B cell (primary cell): ENCODE measurements at regions not wholly inside any gene's neighbourhood (a gene's known extent, or its start where the extent isn't known, plus 50 kb on each side); places are given as distances from the start of the nearest gene placed in this dataset.

Experiments
- ATAC-seq: fragments of 200-7000 bp; cut with Tn5 transposase; one replicate; pipeline ENCODE4 v1.10.0; 2021; ENCODE audit warnings: low read depth, mild to moderate bottlenecking, moderate number of reproducible peaks, moderate library complexity
- CTCF ChIA-PET: fragments of 350-600 bp; sonication (Branson Sonifier 250); formaldehyde crosslinking; loops from one replicate; lab custom pipeline; 2021; ENCODE audit warnings: antibody characterized with exemption, inconsistent platforms; lab: Charles Lee
- POLR2A ChIA-PET: fragments of 350-600 bp; sonication (Branson Sonifier 250); formaldehyde crosslinking; loops from one replicate; lab custom pipeline; 2021; ENCODE audit warnings: antibody characterized with exemption; lab: Charles Lee
- DNase-seq: peaks from one replicate; pipeline ENCODE4 v3.0.0; 2013
- H2AFZ ChIP-seq: 2 replicates; pipeline ENCODE4 v1.6.1; 2012; ENCODE audit warnings: mild to moderate bottlenecking, low read depth, low read length; ENCODE audit not compliant: insufficient read depth, poor library complexity, severe bottlenecking
- H3K27ac ChIP-seq, 2 donors: 1 replicate in 1 of 2; 2 replicates in 1 of 2; pipeline ENCODE4 v1.5.1; 2012 to 2013; ENCODE audit warnings: low read length in 2 of 2, mild to moderate bottlenecking in 2 of 2, moderate library complexity in 1 of 2
- H3K27me3 ChIP-seq, 4 experiments: fragments of 200-600 bp in 1 of 4; sonication (generic) in 1 of 4; replicated peaks in 1 of 4; 1 replicate in 2 of 4; 2 replicates in 2 of 4; pipeline versions ENCODE4 v1.6.1 to v1.7.0; 2013 to 2016; ENCODE audit warnings: low read length in 3 of 4, mild to moderate bottlenecking in 2 of 4, mixed read lengths in 1 of 4, moderate library complexity in 1 of 4; ENCODE audit not compliant: insufficient read depth in 4 of 4, control insufficient read depth in 3 of 4; ENCODE audit errors: control extremely low read depth in 1 of 4
- H3K36me3 ChIP-seq, 2 experiments: replicated peaks in 1 of 2; 1 replicate in 1 of 2; 2 replicates in 1 of 2; pipeline versions ENCODE4 v1.6.1 to v1.7.1; 2013; ENCODE audit warnings: low read length in 1 of 2; ENCODE audit not compliant: insufficient read depth in 2 of 2, control insufficient read depth in 1 of 2; ENCODE audit errors: control extremely low read depth in 1 of 2, extremely low read depth in 1 of 2
- H3K4me1 ChIP-seq, 2 donors: fragments of 200-600 bp in 1 of 2; sonication (generic) in 1 of 2; 1 replicate in 1 of 2; 2 replicates in 1 of 2; pipeline versions ENCODE4 v1.5.1 to v1.6.1; 2013 to 2017; ENCODE audit warnings: low read length in 2 of 2; ENCODE audit not compliant: control insufficient read depth in 2 of 2, insufficient read depth in 2 of 2
- H3K4me2 ChIP-seq: replicated peaks from 2 replicates; pipeline ENCODE3; 2012; ENCODE audit warnings: mild to moderate bottlenecking, low read depth, low read length; ENCODE audit not compliant: poor library complexity, severe bottlenecking
- H3K4me3 ChIP-seq, 5 experiments: fragments of 200-600 bp in 1 of 5; sonication (generic) in 1 of 5; 1 replicate in 3 of 5; 2 replicates in 2 of 5; pipeline versions ENCODE4 v1.5.1 to v1.7.0; 2011 to 2016; ENCODE audit warnings: low read length in 4 of 5, mild to moderate bottlenecking in 4 of 5, low read depth in 2 of 5, control low read depth in 1 of 5, moderate library complexity in 1 of 5; ENCODE audit not compliant: insufficient read depth in 1 of 5; ENCODE audit errors: control extremely low read depth in 1 of 5, extremely low read depth in 1 of 5
- H3K79me2 ChIP-seq: fragments of 200-600 bp; sonication (generic); one replicate; pipeline ENCODE4 v1.6.0; 2016; ENCODE audit warnings: low read length; ENCODE audit not compliant: control insufficient read depth, insufficient read depth
- H3K9ac ChIP-seq: fragments of 200-600 bp; sonication (generic); 2 replicates; pipeline ENCODE4 v1.6.1; 2017; ENCODE audit warnings: mild to moderate bottlenecking, low read length, moderate library complexity
- H3K9me3 ChIP-seq, 3 donors: one replicate each; pipeline versions ENCODE4 v1.6.1 to v1.7.1; 2013; ENCODE audit warnings: low read length in 2 of 3; ENCODE audit not compliant: control insufficient read depth in 2 of 3, insufficient read depth in 1 of 3; ENCODE audit errors: control extremely low read depth in 1 of 3
- H4K20me1 ChIP-seq: 2 replicates; pipeline ENCODE4 v1.6.0; 2012; ENCODE audit warnings: mild to moderate bottlenecking, low read length; ENCODE audit not compliant: insufficient read depth, control insufficient read depth, poor library complexity, severe bottlenecking
- H3K27ac Mint-ChIP-seq: one replicate; pipeline ENCODE4 v1.8.0; 2021; ENCODE audit warnings: mixed read lengths
- H3K27me3 Mint-ChIP-seq: one replicate; pipeline ENCODE4 v1.8.0; 2021; ENCODE audit warnings: mixed read lengths
- H3K4me1 Mint-ChIP-seq: one replicate; pipeline ENCODE4 v1.8.0; 2021; ENCODE audit warnings: mixed read lengths
- H3K4me3 Mint-ChIP-seq: one replicate; pipeline ENCODE4 v1.8.0; 2021; ENCODE audit warnings: mixed read lengths
- H3K9me3 Mint-ChIP-seq: one replicate; pipeline ENCODE4 v1.8.0; 2022; ENCODE audit warnings: mixed read lengths; ENCODE audit not compliant: insufficient read depth
- EZH2 ChIP-seq: IDR thresholded peaks from 2 replicates; pipeline ENCODE4 v1.6.1; 2012; ENCODE audit warnings: borderline replicate concordance, low read depth, mild to moderate bottlenecking, moderate library complexity, low read length; ENCODE audit not compliant: insufficient read depth, poor library complexity, severe bottlenecking
- WGBS: methylation state at CpG from one replicate; pipeline ENCODE4 v1.1.5; 2013; ENCODE audit warnings: missing lambda C conversion rate; ENCODE audit not compliant: insufficient coverage; 5-methylcytosine and 5-hydroxymethylcytosine counted together
- intact Hi-C: fragments of 100-400 bp; cut with micrococcal nuclease; formaldehyde crosslinking; loops from one replicate; pipeline ENCODE4 v1.10.0; 2022
- TF ChIP-seq, protein P1 (sequence below): fragments of 200-600 bp; IDR thresholded peaks from one replicate; pipeline ENCODE4 v1.8.0; 2022; ENCODE audit warnings: antibody characterized with exemption, mild to moderate bottlenecking

DNA sequence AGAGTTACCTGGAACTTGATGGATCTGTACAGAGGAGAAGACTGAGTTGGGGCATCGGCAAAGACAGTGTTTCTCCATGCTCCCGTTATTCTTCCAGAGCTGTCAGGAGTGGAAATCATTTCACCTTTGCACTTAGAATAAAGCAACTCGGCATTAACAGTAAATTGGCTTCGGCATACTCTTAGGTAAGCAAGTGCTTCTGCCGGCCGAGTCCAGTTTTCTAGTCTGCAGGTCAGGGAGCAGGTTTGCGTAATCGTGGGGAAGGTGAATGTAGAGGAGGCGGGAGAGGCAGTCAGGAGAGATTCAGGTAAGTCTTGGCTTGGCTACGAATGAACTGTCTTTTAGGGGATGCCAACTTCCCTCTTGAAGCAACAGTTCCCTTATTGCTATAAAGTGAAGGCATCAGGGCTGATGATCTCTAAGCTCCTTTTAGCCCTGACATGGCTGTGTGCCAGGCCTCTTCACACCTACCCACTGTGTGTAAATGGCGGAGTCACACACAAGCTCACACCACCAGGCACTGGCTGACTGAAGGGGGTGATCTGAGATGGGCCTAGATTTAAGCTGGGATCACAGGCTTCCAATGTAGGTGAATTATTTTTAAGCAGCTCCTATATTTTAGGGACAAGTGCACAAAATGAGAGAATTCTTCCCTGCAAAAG lies 127.1 kb downstream of the GATA3 start:
- WGBS: 100% methylated on average over 7 of the region's 11 CpGs
- H3K27ac Mint-ChIP-seq: no peak overlapping the region
- H3K4me3 Mint-ChIP-seq: no peak overlapping the region
- no peak overlapping the region for H2AFZ ChIP-seq
- H3K36me3 ChIP-seq: no peaks in the 10 kb centered on the region
- H4K20me1 ChIP-seq: no peaks in the 10 kb centered on the region
- no peak overlapping the region for H3K9ac ChIP-seq
- peaks cover 3% of the 10 kb centered on the region for H3K9me3 Mint-ChIP-seq
- H3K4me3 ChIP-seq: no peak overlapping the region
- H3K27me3 ChIP-seq: no peaks in the 10 kb centered on the region
- TF ChIP-seq, protein P1, sequence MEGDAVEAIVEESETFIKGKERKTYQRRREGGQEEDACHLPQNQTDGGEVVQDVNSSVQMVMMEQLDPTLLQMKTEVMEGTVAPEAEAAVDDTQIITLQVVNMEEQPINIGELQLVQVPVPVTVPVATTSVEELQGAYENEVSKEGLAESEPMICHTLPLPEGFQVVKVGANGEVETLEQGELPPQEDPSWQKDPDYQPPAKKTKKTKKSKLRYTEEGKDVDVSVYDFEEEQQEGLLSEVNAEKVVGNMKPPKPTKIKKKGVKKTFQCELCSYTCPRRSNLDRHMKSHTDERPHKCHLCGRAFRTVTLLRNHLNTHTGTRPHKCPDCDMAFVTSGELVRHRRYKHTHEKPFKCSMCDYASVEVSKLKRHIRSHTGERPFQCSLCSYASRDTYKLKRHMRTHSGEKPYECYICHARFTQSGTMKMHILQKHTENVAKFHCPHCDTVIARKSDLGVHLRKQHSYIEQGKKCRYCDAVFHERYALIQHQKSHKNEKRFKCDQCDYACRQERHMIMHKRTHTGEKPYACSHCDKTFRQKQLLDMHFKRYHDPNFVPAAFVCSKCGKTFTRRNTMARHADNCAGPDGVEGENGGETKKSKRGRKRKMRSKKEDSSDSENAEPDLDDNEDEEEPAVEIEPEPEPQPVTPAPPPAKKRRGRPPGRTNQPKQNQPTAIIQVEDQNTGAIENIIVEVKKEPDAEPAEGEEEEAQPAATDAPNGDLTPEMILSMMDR: no peak
- TF ChIP-seq EZH2: no peak
- H3K27ac ChIP-seq: no peak overlapping the region
- H3K4me2 ChIP-seq: no peak overlapping the region
- CTCF ChIA-PET: no interaction called here
- DNase-seq: no peak
- no peaks in the 10 kb centered on the region for H3K4me1 ChIP-seq
- intact Hi-C loops: no loop called here
- H3K27me3 Mint-ChIP-seq: peaks cover 8% of the 10 kb centered on the region
- ATAC-seq: no peak
- POLR2A ChIA-PET: no interaction called here
- H3K79me2 ChIP-seq: no peaks in the 10 kb centered on the region
- H3K9me3 ChIP-seq: no peaks in the 10 kb centered on the region
- H3K4me1 Mint-ChIP-seq: no peaks in the 10 kb centered on the region

DNA sequence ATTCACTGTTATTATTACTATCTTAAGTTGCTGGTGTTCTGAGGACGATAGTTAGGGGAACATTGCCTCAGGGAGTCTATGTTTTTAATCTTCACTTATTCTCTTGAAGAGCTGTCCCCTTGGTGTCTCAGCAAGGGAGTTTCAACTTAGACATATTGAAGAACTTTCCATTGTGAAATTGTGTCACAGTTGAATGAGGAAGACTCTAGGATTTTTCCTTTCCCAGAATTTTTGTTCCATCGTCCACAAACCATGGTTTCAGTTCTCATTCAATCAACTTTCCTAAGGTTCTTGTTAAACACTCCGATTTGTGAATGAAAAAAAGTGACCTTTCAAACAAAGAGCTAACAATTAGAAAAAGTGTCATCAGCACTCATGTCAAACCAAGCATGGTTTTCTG lies 128.3 kb downstream of the GATA3 start:
- CTCF ChIA-PET: no interaction called here
- DNase-seq (no peak), ATAC-seq (no peak)
- H2AFZ ChIP-seq: no peak overlapping the region
- H3K9me3 ChIP-seq: no peaks in the 10 kb centered on the region
- Mint-ChIP-seq H3K9me3 (peaks cover 3% of the 10 kb centered on the region), H3K4me3 (no peak overlapping the region), H3K4me1 (no peaks in the 10 kb centered on the region), H3K27ac (no peak overlapping the region), H3K27me3 (peaks cover 8% of the 10 kb centered on the region)
- H3K79me2 ChIP-seq: no peaks in the 10 kb centered on the region
- H3K4me1 ChIP-seq: no peaks in the 10 kb centered on the region
- no peaks in the 10 kb centered on the region for H4K20me1 ChIP-seq
- no CpG with 5 or more reads among the region's 3 CpGs for WGBS
- H3K4me3 ChIP-seq: no peak overlapping the region
- H3K9ac ChIP-seq: no peak overlapping the region
- H3K36me3 ChIP-seq: no peaks in the 10 kb centered on the region
- TF ChIP-seq, protein P1: no peak
- no peak for TF ChIP-seq EZH2
- POLR2A ChIA-PET: no interaction called here
- intact Hi-C loops: no loop called here
- H3K27ac ChIP-seq: no peak overlapping the region
- no peak overlapping the region for H3K4me2 ChIP-seq
- no peaks in the 10 kb centered on the region for H3K27me3 ChIP-seq
